ENCODE measurements at regions not wholly inside any gene's neighbourhood (a gene's known extent, or its start where the extent isn't known, plus 50 kb on each side); places are given as distances from the start of the nearest gene placed in this dataset.

GRCh38 chr7:29652556-29652955, 88.9 kb downstream of the PRR15 start (continued):
- no peak for TF ChIP-seq RXRA (IDR thresholded peaks at IDR 0.05; ENCODE audit: insufficient read depth, low read depth, low read length)
